Femur (tissue), 1 donor: ENCODE measurements at regions not wholly inside any gene's neighbourhood (a gene's known extent, or its start where the extent isn't known, plus 50 kb on each side); places are given as distances from the start of the nearest gene placed in this dataset.

ENCODE experiments used
- DNase-seq: peaks from one replicate; pipeline ENCODE4 v3.0.0-alpha.2; 2017

DNA sequence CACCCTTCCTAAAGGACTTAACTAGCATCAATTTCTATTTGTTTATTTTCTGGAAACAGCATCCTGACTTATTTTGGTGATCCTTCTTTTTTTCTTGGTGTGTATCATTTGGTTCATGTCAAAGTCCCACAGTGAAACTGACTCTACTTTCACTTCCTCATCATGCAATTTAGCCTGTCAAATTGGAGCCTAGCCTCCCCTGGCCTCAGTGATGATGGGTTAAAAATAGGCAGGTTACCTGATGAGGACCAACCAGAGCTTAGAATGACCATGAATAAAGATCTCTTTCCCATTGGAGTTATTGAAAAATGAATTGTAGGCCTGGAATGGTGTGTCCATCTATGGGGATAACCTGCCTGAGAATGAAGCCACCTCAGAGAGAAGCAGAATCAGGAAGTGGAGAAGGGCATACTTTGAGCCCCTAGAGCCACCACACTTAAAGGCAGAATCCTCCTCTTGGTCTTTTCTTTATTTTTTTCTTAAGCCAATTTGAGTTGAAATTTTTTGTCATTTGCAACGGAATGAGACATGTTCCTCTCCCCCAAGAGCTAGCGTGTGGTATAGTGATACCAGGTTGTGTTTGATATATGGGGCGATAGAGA lies 105.6 kb downstream of the BTBD3 start:
- no peak for DNase-seq

DNA sequence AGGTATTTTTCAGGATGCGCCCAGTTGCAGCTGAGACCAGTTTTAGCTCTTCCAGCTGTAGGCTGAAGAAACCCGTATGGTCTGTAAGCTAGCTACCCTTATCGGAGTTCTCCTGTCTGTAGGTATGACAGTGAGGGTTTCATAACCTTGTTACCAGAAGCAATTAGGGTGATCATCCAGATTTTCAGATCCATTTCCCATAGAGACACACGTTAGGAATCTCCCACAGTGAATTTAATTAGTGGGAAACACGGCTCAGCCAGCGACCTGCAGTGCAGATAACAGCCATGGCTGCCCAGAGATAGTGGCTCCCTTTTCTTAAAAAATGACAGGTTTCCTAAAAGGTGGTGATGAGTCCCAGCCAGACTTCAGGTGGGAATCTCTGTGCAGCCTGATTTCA lies 111.1 kb downstream of the BTBD3 start:
- DNase-seq = no peak

DNA sequence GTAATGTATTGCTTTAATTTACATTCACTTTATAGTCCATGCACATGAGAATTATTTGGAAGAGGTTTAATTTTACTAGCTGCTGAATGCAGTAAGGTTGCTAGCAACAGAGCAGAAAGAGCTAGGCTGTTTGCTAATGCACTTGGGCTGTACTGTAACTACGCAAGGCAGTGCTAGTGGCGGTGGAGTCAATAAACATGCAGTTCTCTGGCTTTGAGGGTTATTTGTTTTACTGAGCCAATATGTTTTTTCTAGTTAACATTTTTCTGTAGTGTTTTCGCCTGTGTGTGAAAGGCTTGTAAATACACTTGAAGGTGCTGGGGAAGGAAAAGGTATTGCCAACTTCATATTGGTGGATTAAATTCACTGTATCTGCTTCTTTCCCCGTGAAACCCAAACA lies 112.8 kb downstream of the BTBD3 start:
- no peak for DNase-seq

- no peak for DNase-seq
Measured at GRCh38 chr20:12036142-12036541, 118.4 kb downstream of the BTBD3 start.

DNA sequence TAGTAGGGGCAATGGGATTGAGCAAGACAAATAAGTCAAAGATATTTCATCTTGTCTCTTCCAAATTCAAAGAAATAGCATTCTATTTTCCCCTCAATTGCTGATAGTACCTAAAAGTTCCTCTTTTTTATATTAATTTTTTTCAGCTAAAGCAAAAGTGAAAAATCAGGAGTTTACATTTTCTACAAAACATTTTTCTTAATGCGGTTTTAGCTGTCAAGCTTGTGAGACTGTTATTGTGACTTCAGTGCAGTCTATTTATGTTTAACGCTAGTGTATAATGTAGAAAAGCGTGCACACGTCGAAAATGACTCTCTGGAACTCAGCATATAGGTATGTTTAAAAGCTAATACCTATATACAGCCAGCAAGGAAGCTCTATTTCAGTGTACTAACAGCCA lies 119.8 kb downstream of the BTBD3 start:
- no peak for DNase-seq

DNA sequence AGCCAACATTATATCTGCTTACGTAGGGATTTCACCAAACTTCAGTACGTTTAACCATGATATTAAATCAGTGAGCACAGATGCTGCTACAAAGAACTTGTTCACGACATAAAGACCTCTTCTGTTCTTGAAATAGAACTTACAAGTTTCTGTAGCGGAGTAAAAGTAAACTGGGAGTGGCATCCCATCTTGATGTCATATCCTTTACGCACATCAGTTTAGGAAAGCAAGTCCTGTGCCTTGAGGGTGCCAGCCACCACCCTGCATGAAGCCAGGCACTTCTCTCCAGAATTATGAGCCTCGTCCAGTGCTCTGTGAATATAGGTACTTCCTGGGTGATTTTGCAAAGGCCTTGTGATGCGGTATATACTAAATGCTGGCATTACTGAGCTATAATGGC lies 122.6 kb downstream of the BTBD3 start:
- no peak for DNase-seq

DNA sequence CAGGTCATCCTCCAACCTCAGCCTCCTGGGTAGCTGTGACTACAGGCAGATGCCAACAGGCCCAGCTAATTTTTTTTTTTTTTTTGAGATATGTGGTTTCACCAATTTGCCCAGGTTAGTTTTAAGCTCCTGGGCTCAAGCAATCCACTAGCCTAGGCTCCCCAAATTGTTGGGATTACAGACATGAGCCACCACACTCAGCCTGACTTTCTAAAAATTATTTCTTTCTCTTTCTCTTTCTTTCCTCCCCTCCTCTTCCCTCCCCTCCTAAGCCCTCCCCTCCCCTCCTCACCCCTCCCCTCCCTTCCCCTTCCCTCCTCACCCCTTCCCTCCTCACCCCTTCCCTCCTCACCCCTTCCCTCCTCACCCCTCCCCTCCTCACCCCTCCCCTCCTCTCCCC lies 127.3 kb downstream of the BTBD3 start:
- DNase-seq = no peak

DNA sequence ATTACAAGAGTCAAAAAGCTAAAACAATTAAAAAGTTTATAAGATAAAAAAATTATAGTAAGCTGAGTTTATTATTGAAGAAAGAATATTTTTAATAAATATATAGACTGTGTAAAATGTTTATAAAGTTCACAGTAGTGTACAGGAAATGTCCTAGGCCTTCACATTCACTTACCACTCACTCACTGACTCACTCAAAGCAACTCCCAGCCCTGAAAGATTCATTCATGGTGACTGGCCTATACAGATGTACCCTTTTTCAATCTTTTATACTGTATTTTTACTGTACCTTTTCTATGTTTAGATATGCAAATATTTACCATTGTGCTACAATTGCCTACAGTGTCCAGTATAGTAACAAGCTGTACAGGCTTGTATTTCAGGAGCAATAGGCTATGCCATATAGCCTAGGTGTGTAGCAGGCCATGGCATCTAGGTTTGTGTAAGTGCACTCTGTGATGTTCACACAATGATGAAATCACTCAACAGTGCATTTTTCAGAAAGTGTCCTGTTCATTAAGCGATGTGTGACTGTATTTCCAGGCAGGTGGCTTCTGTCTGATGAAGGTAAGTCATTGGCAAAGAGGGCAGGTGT lies 130.2 kb downstream of the BTBD3 start:
- DNase-seq = no peak

DNA sequence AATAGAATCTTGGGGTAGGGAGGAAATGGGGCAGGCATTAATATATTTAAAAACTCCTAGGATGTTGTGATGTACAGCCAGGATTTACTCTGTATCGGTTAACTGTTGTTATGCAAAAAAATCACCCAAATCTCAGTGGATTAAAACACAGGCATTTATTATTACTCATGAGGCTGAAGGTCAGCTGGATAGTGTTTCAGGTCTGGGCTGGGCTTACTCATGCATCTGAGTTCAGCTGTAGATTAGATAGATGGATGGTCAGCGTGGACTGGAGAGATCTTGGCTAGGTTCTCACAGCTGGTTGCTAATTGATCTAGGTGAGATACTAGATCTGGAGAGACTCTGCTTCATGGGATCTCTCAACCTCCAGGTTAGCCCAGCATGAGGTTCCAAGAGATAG lies 131.4 kb downstream of the BTBD3 start:
- DNase-seq = no peak

DNA sequence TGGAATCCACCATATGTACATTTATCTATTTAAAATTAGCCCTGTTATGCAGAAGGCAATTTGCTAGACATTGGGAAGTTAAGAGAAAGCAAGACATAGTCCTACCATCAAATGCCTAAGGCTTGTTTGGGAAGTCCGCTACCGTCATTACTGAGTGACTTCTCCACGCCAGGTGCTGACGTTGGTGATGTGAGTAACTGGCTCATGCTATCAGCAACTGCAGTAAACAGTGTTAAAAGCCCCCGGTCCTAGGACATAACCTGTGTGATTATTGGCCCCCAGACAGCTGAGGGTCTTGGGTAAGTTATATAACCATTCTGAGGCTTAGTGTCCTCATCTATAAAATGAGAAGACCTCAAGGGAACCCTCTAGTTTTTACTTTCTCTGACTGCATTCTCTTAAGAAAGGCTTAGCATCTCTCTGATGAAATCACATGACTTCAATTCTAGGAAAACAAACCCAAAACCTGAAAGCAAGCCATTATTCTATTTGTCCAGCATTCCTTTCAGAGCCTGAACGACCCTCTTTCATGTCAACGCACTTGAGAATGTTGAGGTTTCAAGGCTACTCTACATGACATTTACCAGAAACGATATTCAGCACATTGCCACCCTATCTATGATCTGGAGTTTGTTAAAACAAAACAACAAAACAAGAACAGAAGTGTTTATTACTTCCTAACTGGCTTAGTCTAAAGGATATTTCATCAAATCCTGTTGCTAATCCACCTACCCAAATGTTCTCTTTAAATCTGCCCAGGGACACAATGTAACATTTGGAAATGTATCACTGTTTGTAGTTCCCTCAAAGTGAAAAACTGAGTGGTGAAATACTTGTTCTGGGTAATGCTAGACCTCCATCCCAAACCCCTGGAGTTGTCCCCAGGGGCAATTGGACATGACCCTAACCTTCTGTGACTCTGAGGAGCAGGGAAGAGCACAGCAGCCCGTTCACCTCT lies 133.8 kb downstream of the BTBD3 start:
- DNase-seq = no peak

DNA sequence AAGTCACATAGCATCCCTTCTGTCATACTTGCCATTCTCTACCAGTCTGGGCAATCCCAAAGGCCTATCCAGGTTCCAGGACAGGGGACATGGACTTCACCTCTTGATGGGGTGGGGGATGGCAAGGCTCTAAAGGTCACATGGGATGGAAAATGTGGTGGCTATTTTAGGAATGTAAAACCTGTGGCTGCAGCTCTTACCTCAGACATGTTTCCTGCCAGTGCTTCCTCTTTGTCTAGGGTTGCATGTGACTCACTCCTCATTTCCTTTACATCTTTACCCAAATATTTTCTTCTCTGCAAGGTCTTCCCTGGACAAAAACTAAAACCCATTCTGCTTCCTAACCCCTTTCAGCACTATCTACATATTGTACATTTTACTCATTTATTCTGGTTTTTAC lies 135.7 kb downstream of the BTBD3 start:
- DNase-seq = peak; percentile 39

DNA sequence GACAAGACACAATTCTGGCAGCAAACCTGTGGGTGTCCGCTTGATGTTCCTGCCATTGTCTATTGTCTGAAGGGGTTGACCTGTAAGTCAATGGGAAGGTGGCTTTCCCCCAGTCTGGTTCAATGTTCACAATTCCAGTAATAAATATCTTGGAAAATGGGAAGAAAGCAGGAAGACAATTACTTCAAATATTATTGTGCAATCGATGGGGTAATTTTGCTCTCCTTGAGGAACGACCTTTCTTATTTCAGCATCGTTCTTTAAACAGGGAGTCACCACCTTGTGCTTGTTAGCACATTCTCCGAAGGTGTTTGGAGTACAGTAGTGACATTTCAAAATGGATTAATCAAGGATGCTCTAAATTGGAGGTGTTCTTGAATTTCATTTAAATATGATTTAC lies 136.9 kb downstream of the BTBD3 start:
- DNase-seq = no peak

DNA sequence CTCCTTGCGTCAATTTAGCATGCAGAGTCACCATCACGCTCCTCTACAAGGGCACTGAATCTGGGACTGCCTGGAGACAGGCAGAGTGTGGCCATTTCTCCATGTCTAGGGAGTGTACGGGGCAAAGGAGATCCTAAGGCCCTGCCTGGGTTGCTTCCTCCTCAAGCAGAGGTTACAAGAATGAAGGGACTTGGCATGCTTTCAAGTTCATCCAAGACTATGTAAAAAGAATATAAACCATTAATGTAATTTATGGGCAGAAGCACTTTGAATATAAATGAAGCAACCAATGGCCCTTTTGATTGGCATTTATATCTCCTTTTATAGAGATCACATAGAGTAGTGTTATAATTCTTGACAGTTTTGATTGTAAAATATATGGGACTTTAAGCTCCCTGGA lies 137.5 kb downstream of the BTBD3 start:
- DNase-seq = no peak

GRCh38 chr20:12056839-12057238 lies 139.1 kb downstream of the BTBD3 start:
- DNase-seq = no peak

GRCh38 chr20:12057778-12058177 lies 140.1 kb downstream of the BTBD3 start:
- no peak for DNase-seq

- DNase-seq = no peak
Measured at GRCh38 chr20:12058216-12058615, 140.5 kb downstream of the BTBD3 start.

DNA sequence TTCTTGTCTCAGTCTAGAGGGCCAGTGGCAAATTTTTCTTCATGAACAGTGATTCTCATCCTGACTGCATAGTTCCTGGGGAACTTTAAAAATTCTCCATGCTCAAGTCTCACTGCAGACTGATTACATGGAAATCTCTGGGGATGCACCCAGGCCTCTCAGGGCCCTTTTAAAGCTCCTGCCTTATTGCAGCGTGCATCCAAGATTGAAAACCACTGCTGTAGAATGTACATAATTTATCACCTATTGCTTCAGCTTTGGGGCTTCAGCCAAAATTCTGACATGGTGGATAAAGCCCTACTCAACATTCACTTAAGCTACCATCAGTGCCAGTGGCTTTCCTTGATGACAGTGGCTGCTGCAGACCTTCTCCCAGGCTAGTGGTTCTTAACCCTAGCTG lies 143.8 kb downstream of the BTBD3 start:
- no peak for DNase-seq

GRCh38 chr20:12063106-12063684 lies 145.5 kb downstream of the BTBD3 start:
- no peak for DNase-seq

DNA sequence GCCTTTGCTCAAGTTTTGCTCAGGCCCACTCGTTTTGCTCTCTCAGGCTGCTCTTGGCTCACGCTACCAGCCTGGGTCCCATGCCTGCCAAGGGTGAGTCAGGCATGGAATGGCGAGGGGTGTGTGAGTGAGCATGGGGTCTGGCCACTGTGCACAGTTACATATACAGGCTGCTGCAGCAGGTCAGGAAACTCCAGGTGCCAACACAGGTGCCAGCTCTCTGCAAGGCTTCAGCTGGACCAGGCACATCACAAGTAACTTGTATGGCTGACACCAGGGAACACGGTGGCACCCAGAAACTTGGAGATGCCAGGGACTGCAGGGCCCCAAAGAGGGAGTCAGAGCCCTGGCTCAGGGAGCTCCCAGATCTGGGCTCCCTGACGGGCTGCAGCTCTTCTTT lies 146.8 kb downstream of the BTBD3 start:
- DNase-seq = no peak

- DNase-seq = no peak
Measured at GRCh38 chr20:12067686-12068085, 150.0 kb downstream of the BTBD3 start.

GRCh38 chr20:12068121-12068520 lies 150.4 kb downstream of the BTBD3 start:
- DNase-seq = no peak

DNA sequence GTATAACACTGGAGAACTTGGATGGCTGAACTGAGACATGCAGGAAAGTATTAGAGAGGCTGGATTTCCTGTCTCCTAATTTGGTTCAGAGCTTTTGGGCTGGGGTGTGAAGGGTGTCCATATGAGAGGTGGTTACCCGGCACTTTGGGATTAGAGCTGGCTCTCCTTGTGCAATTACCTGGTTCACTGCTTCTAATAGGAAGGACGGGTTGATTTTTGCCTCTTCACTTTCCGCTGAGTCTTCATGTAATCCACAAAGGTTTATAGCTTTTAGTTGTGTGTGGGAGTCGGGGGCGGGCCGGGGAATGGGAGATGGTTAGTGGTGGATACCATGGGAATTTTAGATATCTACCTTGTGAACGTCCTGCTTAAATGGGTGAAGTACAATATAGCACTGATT lies 151.5 kb downstream of the BTBD3 start:
- no peak for DNase-seq

- no peak for DNase-seq
Measured at GRCh38 chr20:12072221-12072953, 154.7 kb downstream of the BTBD3 start.
